AG10803 (cell line): ENCODE measurements at regions not wholly inside any gene's neighbourhood (a gene's known extent, or its start where the extent isn't known, plus 50 kb on each side); places are given as distances from the start of the nearest gene placed in this dataset.

Experiments
- DNase-seq: peaks from one replicate; pipeline ENCODE4 v3.0.0; 2010; ENCODE audit warnings: low read depth
- H3K4me3 ChIP-seq: 2 replicates; pipeline ENCODE4 v1.5.1; 2011; ENCODE audit warnings: mild to moderate bottlenecking, low read length, control low read depth
- TF ChIP-seq, protein P1 (sequence below): conservative IDR thresholded peaks from 2 replicates; pipeline ENCODE4 v1.5.1; 2011; ENCODE audit warnings: mild to moderate bottlenecking, low read length, control low read depth, inconsistent platforms

DNA sequence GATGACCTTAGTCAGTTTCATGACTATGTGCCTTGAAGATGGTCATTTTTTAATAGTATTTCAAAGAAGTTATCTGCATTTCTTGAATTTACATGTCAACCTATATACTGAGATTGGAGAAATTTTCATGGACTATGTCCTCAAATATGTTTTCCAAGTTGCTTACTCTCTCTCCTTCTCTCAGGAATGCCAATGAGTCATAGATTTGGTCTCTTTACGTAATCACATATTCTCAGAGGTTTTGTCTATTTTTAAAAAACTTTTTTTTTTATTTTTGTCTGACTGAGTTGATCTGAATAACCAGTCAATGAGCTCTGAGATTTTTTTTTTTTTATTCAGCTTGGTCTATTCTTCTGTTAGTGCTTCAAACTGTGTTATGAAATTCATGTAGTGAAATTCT, 374.7 kb upstream of the GRIN3A start:
- H3K4me3 ChIP-seq, result no peak overlapping the region
- TF ChIP-seq, protein P1, sequence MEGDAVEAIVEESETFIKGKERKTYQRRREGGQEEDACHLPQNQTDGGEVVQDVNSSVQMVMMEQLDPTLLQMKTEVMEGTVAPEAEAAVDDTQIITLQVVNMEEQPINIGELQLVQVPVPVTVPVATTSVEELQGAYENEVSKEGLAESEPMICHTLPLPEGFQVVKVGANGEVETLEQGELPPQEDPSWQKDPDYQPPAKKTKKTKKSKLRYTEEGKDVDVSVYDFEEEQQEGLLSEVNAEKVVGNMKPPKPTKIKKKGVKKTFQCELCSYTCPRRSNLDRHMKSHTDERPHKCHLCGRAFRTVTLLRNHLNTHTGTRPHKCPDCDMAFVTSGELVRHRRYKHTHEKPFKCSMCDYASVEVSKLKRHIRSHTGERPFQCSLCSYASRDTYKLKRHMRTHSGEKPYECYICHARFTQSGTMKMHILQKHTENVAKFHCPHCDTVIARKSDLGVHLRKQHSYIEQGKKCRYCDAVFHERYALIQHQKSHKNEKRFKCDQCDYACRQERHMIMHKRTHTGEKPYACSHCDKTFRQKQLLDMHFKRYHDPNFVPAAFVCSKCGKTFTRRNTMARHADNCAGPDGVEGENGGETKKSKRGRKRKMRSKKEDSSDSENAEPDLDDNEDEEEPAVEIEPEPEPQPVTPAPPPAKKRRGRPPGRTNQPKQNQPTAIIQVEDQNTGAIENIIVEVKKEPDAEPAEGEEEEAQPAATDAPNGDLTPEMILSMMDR, result no peak
- no peak for DNase-seq

DNA sequence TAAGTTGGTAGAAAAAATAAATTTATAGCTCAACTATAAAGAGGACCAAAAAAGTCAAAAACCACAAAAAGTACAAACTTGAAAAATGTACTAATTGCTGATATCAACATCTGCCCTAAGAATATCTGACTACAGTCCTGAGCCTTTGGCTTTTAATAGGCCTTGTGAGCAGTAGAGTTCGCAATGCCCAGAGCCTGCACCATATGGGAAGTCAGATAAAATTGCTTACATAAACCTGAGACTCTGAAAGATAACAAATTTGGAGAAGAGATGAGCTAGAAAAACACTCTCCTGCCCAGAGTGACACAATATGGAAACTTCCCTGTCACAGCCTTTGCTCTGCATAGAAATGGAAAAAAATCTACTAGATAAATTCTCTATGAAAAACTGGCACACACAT, 368.0 kb upstream of the GRIN3A start:
- DNase-seq, result no peak
- TF ChIP-seq, protein P1, result no peak
- no peak overlapping the region for H3K4me3 ChIP-seq

- no peak overlapping the region for H3K4me3 ChIP-seq
- DNase-seq, result no peak
- TF ChIP-seq, protein P1, result no peak
These were observed 363.3 kb upstream of the GRIN3A start for GRCh38 chr9:102101723-102102122.

GRCh38 chr9:102087141-102087540, 348.7 kb upstream of the GRIN3A start:
- TF ChIP-seq, protein P1, result no peak
- H3K4me3 ChIP-seq, result no peak overlapping the region
- DNase-seq, result no peak

GRCh38 chr9:102085548-102085947, 347.1 kb upstream of the GRIN3A start:
- TF ChIP-seq, protein P1, result no peak
- DNase-seq, result no peak
- no peak overlapping the region for H3K4me3 ChIP-seq

GRCh38 chr9:102072059-102072764, 333.8 kb upstream of the GRIN3A start:
- TF ChIP-seq, protein P1, result no peak
- DNase-seq, result no peak
- H3K4me3 ChIP-seq, result no peak overlapping the region

GRCh38 chr9:102069969-102070368, 331.5 kb upstream of the GRIN3A start:
- no peak for DNase-seq
- no peak overlapping the region for H3K4me3 ChIP-seq
- TF ChIP-seq, protein P1, result no peak
